ENCODE measurements at regions not wholly inside any gene's neighbourhood (a gene's known extent, or its start where the extent isn't known, plus 50 kb on each side); places are given as distances from the start of the nearest gene placed in this dataset.
A peak's percentile ranks its signal among the peaks of the same experiment; 100 is the strongest.

DNA sequence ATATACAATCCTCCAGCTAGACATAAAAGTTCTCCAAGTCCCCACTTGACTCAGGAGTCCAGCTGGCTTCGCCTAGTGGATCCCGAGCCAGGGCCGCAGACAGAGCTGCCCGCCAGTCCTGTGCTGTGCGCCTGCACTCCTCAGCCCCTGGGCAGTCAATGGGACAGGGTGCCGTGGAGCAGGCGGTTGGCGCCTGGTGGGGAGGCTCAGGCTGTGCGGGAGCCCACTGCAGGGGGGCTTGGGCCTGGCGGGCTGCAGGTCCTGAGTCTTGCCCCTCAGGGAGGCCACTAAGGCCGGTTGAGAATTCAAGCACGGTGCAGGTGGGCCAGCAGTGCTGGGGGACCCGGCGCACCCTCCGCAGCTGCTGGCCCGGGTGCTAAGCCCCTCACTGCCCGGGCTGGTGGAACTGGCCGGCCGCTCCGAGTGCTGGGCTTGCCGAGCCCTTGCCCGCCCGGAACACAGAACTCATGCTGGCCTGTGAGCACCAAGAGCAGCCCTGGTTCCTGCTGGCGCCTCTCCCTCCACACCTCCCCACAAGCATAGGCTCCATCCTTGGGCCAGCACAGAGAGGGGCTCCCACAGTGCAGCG, 884.8 kb upstream of the LRRC4C start:
- POLR2A ChIA-PET = interaction anchor here (0.5 kb wide), 1 partner anchor 53 kb away, joined by 5 read pairs; no protein-coding TSS in a partner anchor
- CTCF ChIA-PET = no interaction called here
- TF ChIP-seq, protein P1, sequence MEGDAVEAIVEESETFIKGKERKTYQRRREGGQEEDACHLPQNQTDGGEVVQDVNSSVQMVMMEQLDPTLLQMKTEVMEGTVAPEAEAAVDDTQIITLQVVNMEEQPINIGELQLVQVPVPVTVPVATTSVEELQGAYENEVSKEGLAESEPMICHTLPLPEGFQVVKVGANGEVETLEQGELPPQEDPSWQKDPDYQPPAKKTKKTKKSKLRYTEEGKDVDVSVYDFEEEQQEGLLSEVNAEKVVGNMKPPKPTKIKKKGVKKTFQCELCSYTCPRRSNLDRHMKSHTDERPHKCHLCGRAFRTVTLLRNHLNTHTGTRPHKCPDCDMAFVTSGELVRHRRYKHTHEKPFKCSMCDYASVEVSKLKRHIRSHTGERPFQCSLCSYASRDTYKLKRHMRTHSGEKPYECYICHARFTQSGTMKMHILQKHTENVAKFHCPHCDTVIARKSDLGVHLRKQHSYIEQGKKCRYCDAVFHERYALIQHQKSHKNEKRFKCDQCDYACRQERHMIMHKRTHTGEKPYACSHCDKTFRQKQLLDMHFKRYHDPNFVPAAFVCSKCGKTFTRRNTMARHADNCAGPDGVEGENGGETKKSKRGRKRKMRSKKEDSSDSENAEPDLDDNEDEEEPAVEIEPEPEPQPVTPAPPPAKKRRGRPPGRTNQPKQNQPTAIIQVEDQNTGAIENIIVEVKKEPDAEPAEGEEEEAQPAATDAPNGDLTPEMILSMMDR (IDR thresholded peaks at IDR 0.05; ENCODE audit: insufficient read depth, low read length, missing control alignments) = no peak
- DNase-seq (ENCODE audit: low read depth, low spot score) = no peak
- no peak overlapping the region for H3K4me3 ChIP-seq (ENCODE audit: low read depth, low read length)

DNA sequence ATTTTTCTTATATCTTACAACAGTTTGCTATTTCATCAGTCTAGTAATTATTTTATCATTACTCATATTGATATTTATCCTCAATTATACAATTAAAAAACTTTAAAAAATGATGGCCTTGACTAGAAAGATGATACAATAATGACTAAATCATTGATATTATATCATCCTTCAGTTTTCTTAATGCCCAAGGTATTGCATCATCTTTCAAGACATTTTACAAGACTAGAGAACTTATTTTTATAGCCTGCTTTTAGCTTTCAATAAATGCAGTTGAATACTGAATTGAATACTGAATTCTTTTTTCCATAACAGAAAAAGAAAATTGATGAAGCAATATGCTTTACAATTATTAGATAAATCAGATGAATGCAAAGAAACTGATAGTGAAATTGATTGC, 886.5 kb upstream of the LRRC4C start:
- no peak for DNase-seq (ENCODE audit: low read depth, low spot score)
- POLR2A ChIA-PET = no interaction called here
- TF ChIP-seq, protein P1 (IDR thresholded peaks at IDR 0.05; ENCODE audit: insufficient read depth, low read length, missing control alignments) = no peak
- no peak overlapping the region for H3K4me3 ChIP-seq (ENCODE audit: low read depth, low read length)
- CTCF ChIA-PET = no interaction called here

DNA sequence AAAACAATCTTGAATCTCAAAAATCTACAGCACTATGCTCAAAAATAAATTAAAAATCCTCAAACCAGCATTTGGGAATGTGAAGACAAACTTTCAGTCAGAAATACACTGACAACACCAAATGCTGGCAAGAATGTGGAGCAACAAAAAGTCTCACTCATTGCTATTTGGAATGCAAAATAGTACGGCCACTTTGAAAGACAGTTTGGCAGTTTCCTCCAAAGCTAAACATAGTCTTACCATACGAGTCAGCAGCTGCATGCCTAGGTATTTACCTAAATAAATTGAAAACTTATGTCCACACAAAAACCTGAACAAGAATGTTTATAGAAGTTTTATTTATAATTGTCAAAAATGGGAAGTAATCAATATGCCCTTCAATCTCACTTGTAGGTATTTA, 904.2 kb upstream of the LRRC4C start:
- DNase-seq (ENCODE audit: low read depth, low spot score) = no peak
- TF ChIP-seq, protein P1 (IDR thresholded peaks at IDR 0.05; ENCODE audit: insufficient read depth, low read length, missing control alignments) = no peak
- no peak overlapping the region for H3K4me3 ChIP-seq (ENCODE audit: low read depth, low read length)
- CTCF ChIA-PET = no interaction called here
- POLR2A ChIA-PET = no interaction called here

DNA sequence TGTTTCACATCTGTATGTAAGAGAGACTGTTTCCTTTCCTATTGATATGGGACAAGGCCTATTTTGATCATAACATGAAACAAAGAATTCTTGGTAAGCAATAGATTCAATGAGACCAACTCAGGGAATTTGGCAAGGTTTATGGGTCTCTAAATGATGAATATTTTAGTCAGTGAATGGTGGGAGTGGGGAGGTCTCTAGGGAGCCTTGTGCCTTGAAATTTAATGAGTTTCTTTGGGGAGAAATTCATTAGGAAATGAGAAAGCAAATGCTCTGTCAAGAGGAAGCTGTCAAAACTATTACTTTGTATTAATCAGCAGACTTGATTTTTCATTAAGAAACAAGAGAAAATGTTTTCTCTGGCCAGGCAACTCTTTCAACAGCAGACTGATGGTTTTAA, 921.7 kb upstream of the API5 start:
- CTCF ChIA-PET = no interaction called here
- no peak overlapping the region for H3K4me3 ChIP-seq (ENCODE audit: low read depth, low read length)
- no peak for DNase-seq (ENCODE audit: low read depth, low spot score)
- POLR2A ChIA-PET = no interaction called here
- TF ChIP-seq, protein P1 (IDR thresholded peaks at IDR 0.05; ENCODE audit: insufficient read depth, low read length, missing control alignments) = no peak

DNA sequence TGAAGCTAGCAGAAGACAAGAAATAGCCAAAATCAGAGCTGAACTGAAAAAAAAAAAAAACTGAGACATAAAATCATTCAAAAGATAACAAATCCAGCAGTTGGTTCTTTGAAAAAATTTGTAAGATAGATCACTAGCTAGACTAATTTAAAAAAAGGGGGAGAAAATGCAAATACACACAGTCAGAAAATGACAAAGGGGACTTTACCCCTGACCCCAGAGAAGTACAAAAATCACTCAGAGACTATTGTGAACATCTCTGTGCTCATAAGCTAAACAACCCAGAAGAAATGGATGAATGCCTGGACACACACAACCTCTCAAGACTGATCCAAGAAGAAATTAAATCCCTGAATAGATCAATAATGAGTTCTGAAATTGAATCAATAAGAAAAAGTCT, 914.3 kb upstream of the API5 start:
- DNase-seq (ENCODE audit: low read depth, low spot score) = no peak
- ChIA-PET CTCF (no interaction called here), POLR2A (interaction anchor here (0.7 kb wide), 1 partner anchor 53 kb away, joined by 5 read pairs; no protein-coding TSS in a partner anchor)
- TF ChIP-seq, protein P1 (IDR thresholded peaks at IDR 0.05; ENCODE audit: insufficient read depth, low read length, missing control alignments) = no peak
- H3K4me3 ChIP-seq (ENCODE audit: low read depth, low read length) = no peak overlapping the region

DNA sequence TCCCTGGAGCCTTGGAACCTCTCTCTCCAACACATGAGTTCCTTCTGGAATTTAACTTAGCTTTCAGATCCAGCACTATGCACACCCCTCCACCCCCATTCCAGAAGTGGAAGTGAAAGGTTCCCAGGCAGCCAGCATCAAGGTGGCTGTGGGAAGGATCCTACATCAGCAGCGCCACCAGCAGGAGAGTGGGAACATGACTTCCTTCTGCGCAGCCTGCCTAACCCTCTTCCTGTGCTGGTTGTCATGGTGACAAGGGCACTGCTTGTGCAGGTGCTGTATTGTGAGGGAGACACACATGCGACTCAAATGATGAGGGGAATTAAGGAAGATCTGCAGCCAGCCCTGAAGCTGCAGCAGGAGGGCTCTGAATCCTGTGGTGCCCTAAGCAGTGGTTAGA, 904.5 kb upstream of the API5 start:
- TF ChIP-seq, protein P1 (IDR thresholded peaks at IDR 0.05; ENCODE audit: insufficient read depth, low read length, missing control alignments) = peak; percentile 33
- CTCF ChIA-PET = interaction anchor here (1.2 to 1.3 kb wide), 2 partner anchors 9 to 907 kb away, joined by 3 to 4 read pairs; no protein-coding TSS in a partner anchor
- POLR2A ChIA-PET = no interaction called here
- no peak for DNase-seq (ENCODE audit: low read depth, low spot score)
- no peak overlapping the region for H3K4me3 ChIP-seq (ENCODE audit: low read depth, low read length)

Data from AG04449 (cell line).